DND-41 (cell line): ENCODE measurements at regions not wholly inside any gene's neighbourhood (a gene's known extent, or its start where the extent isn't known, plus 50 kb on each side); places are given as distances from the start of the nearest gene placed in this dataset.

Experiments used
- ATAC-seq: fragments of 200-7000 bp; cut with Tn5 transposase; 3 replicates; pipeline ENCODE4 v1.9.1; 2021; ENCODE audit warnings: low read depth; ENCODE audit not compliant: insufficient read depth
- DNase-seq: peaks from one replicate; pipeline ENCODE4 v3.0.0-alpha.2; 2020
- H2AFZ ChIP-seq: 2 replicates; pipeline ENCODE4 v1.6.0; 2012; ENCODE audit warnings: low read depth, low read length
- H3K27ac ChIP-seq: 2 replicates; pipeline ENCODE4 v1.5.1; 2012; ENCODE audit warnings: low read length, inconsistent platforms
- H3K27me3 ChIP-seq: fragments of 200-600 bp; sonication (generic); 2 replicates; pipeline ENCODE4 v1.6.0; 2012; ENCODE audit warnings: low read length, mild to moderate bottlenecking, inconsistent platforms; ENCODE audit not compliant: insufficient read depth, poor library complexity
- H3K36me3 ChIP-seq: 2 replicates; pipeline ENCODE4 v1.5.1; 2012; ENCODE audit warnings: low read length, inconsistent platforms; ENCODE audit not compliant: insufficient read depth
- H3K4me1 ChIP-seq: 2 replicates; pipeline ENCODE4 v1.5.1; 2012; ENCODE audit warnings: mild to moderate bottlenecking, low read length; ENCODE audit not compliant: insufficient read depth
- H3K4me2 ChIP-seq: 2 replicates; pipeline ENCODE4 v1.6.0; 2012; ENCODE audit warnings: mild to moderate bottlenecking, moderate library complexity, low read length, inconsistent platforms; ENCODE audit not compliant: insufficient read depth
- H3K4me3 ChIP-seq, 2 experiments: fragments of 200-600 bp in 1 of 2; shearing (Covaris generic) in 1 of 2; 2 replicates each; pipeline ENCODE4 v1.5.1; 2012 to 2016; ENCODE audit warnings: inconsistent platforms in 2 of 2, low read length in 2 of 2, mild to moderate bottlenecking in 2 of 2, low read depth in 1 of 2, moderate library complexity in 1 of 2
- H3K79me2 ChIP-seq: 2 replicates; pipeline ENCODE4 v1.6.0; 2012; ENCODE audit warnings: low read length, inconsistent platforms; ENCODE audit not compliant: insufficient read depth
- H3K9ac ChIP-seq: 2 replicates; pipeline ENCODE4 v1.6.0; 2012; ENCODE audit warnings: low read depth, mild to moderate bottlenecking, inconsistent platforms, low read length, moderate library complexity
- H3K9me3 ChIP-seq: 2 replicates; pipeline ENCODE4 v1.5.1; 2012; ENCODE audit warnings: low read length, moderate library complexity, mild to moderate bottlenecking, inconsistent platforms; ENCODE audit not compliant: insufficient read depth, severe bottlenecking
- H4K20me1 ChIP-seq: 2 replicates; pipeline ENCODE4 v1.6.0; 2012; ENCODE audit warnings: low read length; ENCODE audit not compliant: insufficient read depth
- CTCF ChIP-seq: IDR thresholded peaks from 2 replicates; pipeline ENCODE4 v1.5.1; 2012; ENCODE audit warnings: borderline replicate concordance, low read length, moderate library complexity, mild to moderate bottlenecking; ENCODE audit not compliant: poor library complexity, severe bottlenecking; ENCODE audit errors: extremely low read depth
- EZH2 ChIP-seq: IDR thresholded peaks from 3 replicates; pipeline ENCODE4 v1.6.1; 2012; ENCODE audit warnings: borderline replicate concordance, low read depth, mild to moderate bottlenecking, moderate library complexity, low read length, inconsistent platforms; ENCODE audit not compliant: severe bottlenecking

- H3K27ac ChIP-seq = no peak overlapping the region
- no peak for ATAC-seq
Measured at GRCh38 chr4:13706716-13707115, 79.2 kb upstream of the BOD1L1 start.

GRCh38 chr4:13710246-13710885 lies 82.8 kb upstream of the BOD1L1 start:
- no peaks in the 10 kb centered on the region for H3K4me1 ChIP-seq
- no peak overlapping the region for H3K27ac ChIP-seq
- no peaks in the 10 kb centered on the region for H3K36me3 ChIP-seq
- no peaks in the 10 kb centered on the region for H3K27me3 ChIP-seq
- TF ChIP-seq EZH2 (no peak), CTCF (no peak)
- H3K9me3 ChIP-seq = no peaks in the 10 kb centered on the region
- H3K79me2 ChIP-seq = no peaks in the 10 kb centered on the region
- ATAC-seq (no peak), DNase-seq (no peak)
- no peak overlapping the region for H2AFZ ChIP-seq
- no peak overlapping the region for H3K4me3 ChIP-seq
- H3K4me2 ChIP-seq = no peak overlapping the region
- H4K20me1 ChIP-seq = no peaks in the 10 kb centered on the region
- H3K9ac ChIP-seq = no peak overlapping the region

More at GRCh38 chr4:13706716-13707115, 79.2 kb upstream of the BOD1L1 start:
- no peaks in the 10 kb centered on the region for H3K36me3 ChIP-seq
- no peaks in the 10 kb centered on the region for H3K9me3 ChIP-seq
- no peaks in the 10 kb centered on the region for H3K4me1 ChIP-seq
- no peak overlapping the region for H2AFZ ChIP-seq
- H3K4me3 ChIP-seq = no peak overlapping the region
- no peak overlapping the region for H3K9ac ChIP-seq
- no peaks in the 10 kb centered on the region for H3K79me2 ChIP-seq
- no peaks in the 10 kb centered on the region for H4K20me1 ChIP-seq
- no peak overlapping the region for H3K4me2 ChIP-seq
- DNase-seq = no peak
- TF ChIP-seq EZH2 = no peak
- TF ChIP-seq CTCF = no peak
- no peaks in the 10 kb centered on the region for H3K27me3 ChIP-seq

GRCh38 chr4:13711233-13711785 lies 83.8 kb upstream of the BOD1L1 start:
- Histone ChIP-seq H3K9me3 (no peaks in the 10 kb centered on the region), H3K27me3 (no peaks in the 10 kb centered on the region), H4K20me1 (no peaks in the 10 kb centered on the region), H3K4me2 (no peak overlapping the region), H3K79me2 (no peaks in the 10 kb centered on the region), H3K9ac (no peak overlapping the region), H2AFZ (no peak overlapping the region), H3K27ac (no peak overlapping the region), H3K4me3 (no peak overlapping the region), H3K36me3 (no peaks in the 10 kb centered on the region), H3K4me1 (no peaks in the 10 kb centered on the region)
- TF ChIP-seq EZH2 (no peak), CTCF (no peak)
- no peak for ATAC-seq
- DNase-seq = no peak
